Endothelial cell of umbilical vein (primary cell): ENCODE measurements at regions not wholly inside any gene's neighbourhood (a gene's known extent, or its start where the extent isn't known, plus 50 kb on each side); places are given as distances from the start of the nearest gene placed in this dataset.

Experiments used
- BruUV-seq: library from RNA; stranded (reverse); fragments of 400-500 nt; replicated peaks from 2 replicates; lab custom pipeline; 2021; lab: Mats Ljungman, UMichigan
- CTCF ChIA-PET: fragments of 300-600, 350-600 bp; sonication (Branson Sonifier 250); formaldehyde crosslinking; loops from one replicate; lab custom pipeline; 2021; ENCODE audit warnings: antibody characterized with exemption, inconsistent platforms; lab: Charles Lee
- POLR2A ChIA-PET: fragments of 300-600, 350-600 bp; sonication (Branson Sonifier 250); formaldehyde crosslinking; loops from one replicate; lab custom pipeline; 2021; ENCODE audit warnings: antibody characterized with exemption, inconsistent platforms; lab: Charles Lee
- DNase-seq: peaks from one replicate; pipeline ENCODE4 v3.0.0-alpha.2; 2011; ENCODE audit warnings: low read depth, low spot score
- FAIRE-seq: peaks from 2 replicates; lab custom pipeline; 2011; peaks lifted over from hg19 to GRCh38; lab: Jason Lieb, UNC
- H2AFZ ChIP-seq: 2 replicates; pipeline ENCODE4 v1.6.0; 2012; ENCODE audit warnings: low read depth, low read length, control low read depth, inconsistent platforms
- H3K27ac ChIP-seq: 2 replicates; pipeline ENCODE4 v1.5.1; 2011; ENCODE audit warnings: low read depth, mild to moderate bottlenecking, control low read depth, low read length, moderate library complexity; ENCODE audit not compliant: insufficient read depth
- H3K27me3 ChIP-seq, 2 experiments: 2 replicates each; pipeline versions ENCODE4 v1.6.0 to v1.6.1; 2011; ENCODE audit warnings: low read length in 2 of 2, mixed read lengths in 1 of 2; ENCODE audit not compliant: control insufficient read depth in 2 of 2, insufficient read depth in 2 of 2
- H3K36me3 ChIP-seq, 2 experiments: 2 replicates in 1 of 2; 3 replicates in 1 of 2; pipeline ENCODE4 v1.5.1; 2011; ENCODE audit warnings: low read length in 2 of 2, mild to moderate bottlenecking in 1 of 2, moderate library complexity in 1 of 2; ENCODE audit not compliant: control insufficient read depth in 2 of 2, insufficient read depth in 2 of 2; ENCODE audit errors: extremely low read depth in 1 of 2
- H3K4me1 ChIP-seq: 3 replicates; pipeline ENCODE4 v1.5.1; 2011; ENCODE audit warnings: mild to moderate bottlenecking, low read length; ENCODE audit not compliant: control insufficient read depth, insufficient read depth; ENCODE audit errors: extremely low read depth
- H3K4me2 ChIP-seq: 2 replicates; pipeline ENCODE4 v1.6.1; 2011; ENCODE audit warnings: low read length, control low read depth, mixed read lengths; ENCODE audit not compliant: insufficient read depth
- H3K4me3 ChIP-seq, 3 experiments: fragments of 200-600 bp in 1 of 3; sonication (generic), shearing (Covaris generic) in 1 of 3; replicated peaks in 1 of 3; 2 replicates each; pipeline ENCODE4 v1.5.1; 2011 to 2016; ENCODE audit warnings: control low read depth in 3 of 3, low read length in 3 of 3, mild to moderate bottlenecking in 2 of 3, inconsistent platforms in 1 of 3, low read depth in 1 of 3, moderate library complexity in 1 of 3; ENCODE audit not compliant: insufficient read depth in 1 of 3
- H3K79me2 ChIP-seq: 2 replicates; pipeline ENCODE4 v1.6.0; 2012; ENCODE audit warnings: low read length, inconsistent platforms; ENCODE audit not compliant: control insufficient read depth, insufficient read depth
- H3K9ac ChIP-seq: replicated peaks from 2 replicates; pipeline ENCODE3; 2011; ENCODE audit warnings: low read length, control low read depth; ENCODE audit not compliant: insufficient read depth; ENCODE audit errors: extremely low read depth
- H3K9me1 ChIP-seq: replicated peaks from 3 replicates; pipeline ENCODE4 v1.6.0; 2011; ENCODE audit warnings: mild to moderate bottlenecking, low read length; ENCODE audit not compliant: control insufficient read depth, insufficient read depth; ENCODE audit errors: extremely low read depth
- H3K9me3 ChIP-seq: replicated peaks from 2 replicates; pipeline ENCODE4 v1.5.1; 2012; ENCODE audit warnings: low read length, inconsistent platforms; ENCODE audit not compliant: control insufficient read depth, insufficient read depth
- H4K20me1 ChIP-seq: replicated peaks from 2 replicates; pipeline ENCODE3; 2011; ENCODE audit warnings: mild to moderate bottlenecking, low read length; ENCODE audit not compliant: control insufficient read depth, insufficient read depth; ENCODE audit errors: extremely low read depth
- CTCF ChIP-seq, 2 donors: IDR thresholded peaks; 1 replicate in 1 of 2; 2 replicates in 1 of 2; pipeline ENCODE4 v1.5.1; 2011; ENCODE audit warnings: low read length in 2 of 2, mild to moderate bottlenecking in 2 of 2, moderate library complexity in 2 of 2, control low read depth in 1 of 2, inconsistent platforms in 1 of 2, low read depth in 1 of 2; ENCODE audit not compliant: insufficient read depth in 1 of 2; ENCODE audit errors: extremely low read depth in 1 of 2
- EZH2 ChIP-seq: IDR thresholded peaks from 2 replicates; pipeline ENCODE4 v1.6.1; 2012; ENCODE audit warnings: borderline replicate concordance, low read depth, mild to moderate bottlenecking, moderate library complexity, low read length, inconsistent platforms; ENCODE audit not compliant: severe bottlenecking
- FOS ChIP-seq: IDR thresholded peaks from 2 replicates; pipeline ENCODE4 v1.6.1; 2011; ENCODE audit warnings: mild to moderate bottlenecking, low read length, moderate library complexity, borderline replicate concordance; ENCODE audit not compliant: insufficient read depth
- GATA2 ChIP-seq: IDR thresholded peaks from 2 replicates; pipeline ENCODE4 v1.7.0; 2011; ENCODE audit warnings: low read depth, mild to moderate bottlenecking, moderate library complexity, mixed read lengths, low read length; ENCODE audit not compliant: insufficient read length, insufficient read depth
- JUN ChIP-seq: IDR thresholded peaks from 2 replicates; pipeline ENCODE4 v1.6.1; 2011; ENCODE audit warnings: borderline replicate concordance, low read depth; ENCODE audit not compliant: insufficient read length, insufficient read depth
- MAX ChIP-seq: IDR thresholded peaks from 2 replicates; pipeline ENCODE4 v1.6.1; 2011; ENCODE audit not compliant: insufficient read depth, insufficient read length
- MYC ChIP-seq: IDR thresholded peaks from one replicate; pipeline ENCODE4 v1.6.1; 2011; ENCODE audit warnings: mild to moderate bottlenecking, low read depth, low read length
- POLR2A ChIP-seq: IDR thresholded peaks from 2 replicates; pipeline ENCODE4 v1.6.1; 2012; ENCODE audit warnings: low read depth, mild to moderate bottlenecking, control low read depth, low read length
- POLR2AphosphoS5 ChIP-seq: IDR thresholded peaks from 2 replicates; pipeline ENCODE4 v1.6.1; 2012; ENCODE audit warnings: low read depth, mild to moderate bottlenecking, control low read depth, low read length, moderate library complexity; ENCODE audit not compliant: insufficient read depth
- dilution Hi-C: fragments of 300-500 bp; cut with MboI; formaldehyde crosslinking; loops from one replicate; pipeline ENCODE4 v1.15.0; 2019; ENCODE audit warnings: low sequenced_read_pairs; ENCODE audit not compliant: extremely low pct_ligation_motif_present
- intact Hi-C: fragments of 100-400 bp; cut with micrococcal nuclease; formaldehyde crosslinking; loops from one replicate; pipeline ENCODE4 v1.10.0; 2022

GRCh38 chr7:34365011-34365410 lies 293.0 kb upstream of the NPSR1 start:
- ChIA-PET CTCF (interaction anchor here (0.8 kb wide), 1 partner anchor 44 kb away, joined by 4 read pairs; no protein-coding TSS in a partner anchor), POLR2A (no interaction called here)
- TF ChIP-seq FOS (no peak), MAX (no peak), MYC (no peak), POLR2A (no peak), CTCF (IDR thresholded peaks at IDR 0.05; ENCODE audit: extremely low read depth in 1 of 2, insufficient read depth in 1 of 2, low read depth in 1 of 2, low read length in 2 of 2) (no peak), POLR2AphosphoS5 (no peak), GATA2 (no peak), JUN (no peak), EZH2 (no peak)
- dilution Hi-C loops: no loop called here
- no TSS peak for BruUV-seq
- no peaks in the 10 kb centered on the region for H3K79me2 ChIP-seq
- intact Hi-C loops: no loop called here
- DNase-seq (no peak), FAIRE-seq (no peak)
- no peak overlapping the region for H3K9ac ChIP-seq
- H3K27ac ChIP-seq: no peak overlapping the region
- no peaks in the 10 kb centered on the region for H3K9me3 ChIP-seq
- H3K4me1 ChIP-seq: no peaks in the 10 kb centered on the region
- no peaks in the 10 kb centered on the region for H4K20me1 ChIP-seq
- no peaks in the 10 kb centered on the region for H3K27me3 ChIP-seq
- H3K9me1 ChIP-seq: no peaks in the 10 kb centered on the region
- no peak overlapping the region for H2AFZ ChIP-seq
- H3K4me3 ChIP-seq: no peak overlapping the region
- H3K4me2 ChIP-seq: no peak overlapping the region
- no peaks in the 10 kb centered on the region for H3K36me3 ChIP-seq
